ENCODE measurements at regions not wholly inside any gene's neighbourhood (a gene's known extent, or its start where the extent isn't known, plus 50 kb on each side); places are given as distances from the start of the nearest gene placed in this dataset.

DNA sequence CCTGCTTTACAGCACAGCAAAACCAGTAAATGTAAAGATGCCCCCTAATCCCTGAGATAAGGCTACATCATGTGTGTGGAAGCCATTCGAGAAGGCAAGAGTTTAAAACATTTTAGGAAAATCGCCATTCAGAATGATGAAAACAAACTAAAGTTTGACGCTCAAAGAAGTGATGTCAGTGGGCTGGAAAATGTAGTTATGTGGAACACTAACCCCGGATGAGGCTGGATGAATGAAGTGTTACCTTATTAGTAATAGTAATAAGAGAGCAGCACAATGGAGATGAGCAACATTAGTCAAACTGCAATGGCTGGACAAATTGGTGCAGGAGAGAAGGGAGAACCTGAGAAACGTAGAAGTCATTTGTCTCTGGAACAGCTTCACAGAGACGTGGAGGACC lies 130.7 kb upstream of the ARID1B start:
- TF ChIP-seq POLR2A (IDR thresholded peaks at IDR 0.05) (no peak), CTCF (IDR thresholded peaks at IDR 0.05) (no peak), POLR2AphosphoS5 (IDR thresholded peaks at IDR 0.05) (no peak)
